ENCODE measurements at regions not wholly inside any gene's neighbourhood (a gene's known extent, or its start where the extent isn't known, plus 50 kb on each side); places are given as distances from the start of the nearest gene placed in this dataset.
A peak's percentile ranks its signal among the peaks of the same experiment; 100 is the strongest.

GRCh38 chr13:33519561-33520467 lies 234.3 kb upstream of the STARD13 start:
- DNase-seq, result peak; percentile 94

- DNase-seq, result no peak
These were observed 234.9 kb upstream of the STARD13 start for GRCh38 chr13:33520468-33520839.

- DNase-seq, result peak; percentile 93
These were observed 238.5 kb upstream of the STARD13 start for GRCh38 chr13:33524086-33524485.

GRCh38 chr13:33525763-33526162 lies 240.2 kb upstream of the STARD13 start:
- DNase-seq, result no peak

GRCh38 chr13:33526718-33527117 lies 241.2 kb upstream of the STARD13 start:
- DNase-seq, result no peak

- DNase-seq, result no peak
These were observed 243.3 kb upstream of the STARD13 start for GRCh38 chr13:33528896-33529295.

- DNase-seq, result no peak
These were observed 245.9 kb upstream of the STARD13 start for GRCh38 chr13:33531484-33531883.

GRCh38 chr13:33535061-33535460 lies 249.5 kb upstream of the STARD13 start:
- DNase-seq, result no peak

- DNase-seq, result no peak
These were observed 251.0 kb upstream of the STARD13 start for GRCh38 chr13:33536601-33537000.

- DNase-seq, result no peak
These were observed 251.5 kb upstream of the STARD13 start for GRCh38 chr13:33537026-33537425.

GRCh38 chr13:33537676-33538075 lies 252.1 kb upstream of the STARD13 start:
- DNase-seq, result no peak

GRCh38 chr13:33541456-33541855 lies 255.9 kb upstream of the STARD13 start:
- DNase-seq, result no peak

GRCh38 chr13:33541962-33542308 lies 256.4 kb upstream of the STARD13 start:
- DNase-seq, result no peak

- DNase-seq, result peak; percentile 99
These were observed 256.9 kb upstream of the STARD13 start for GRCh38 chr13:33542309-33543088.

- no peak for DNase-seq
These were observed 257.5 kb upstream of the STARD13 start for GRCh38 chr13:33543089-33543459.

GRCh38 chr13:33543631-33544265 lies 258.2 kb upstream of the STARD13 start:
- DNase-seq, result no peak

GRCh38 chr13:33544308-33544707 lies 258.8 kb upstream of the STARD13 start:
- no peak for DNase-seq

- DNase-seq, result no peak
These were observed 259.9 kb upstream of the STARD13 start for GRCh38 chr13:33545492-33545891.

- DNase-seq, result no peak
These were observed 261.5 kb upstream of the STARD13 start for GRCh38 chr13:33547035-33547434.

- no peak for DNase-seq
These were observed 262.5 kb upstream of the STARD13 start for GRCh38 chr13:33548069-33548468.

- no peak for DNase-seq
These were observed 264.7 kb upstream of the STARD13 start for GRCh38 chr13:33550276-33550675.

- no peak for DNase-seq
These were observed 265.3 kb upstream of the STARD13 start for GRCh38 chr13:33550885-33551284.
